Esophagus muscularis mucosa (tissue), 4 donors: ENCODE measurements at regions not wholly inside any gene's neighbourhood (a gene's known extent, or its start where the extent isn't known, plus 50 kb on each side); places are given as distances from the start of the nearest gene placed in this dataset.

Experiments
- DNase-seq: peaks from one replicate; pipeline ENCODE4 v3.0.0-alpha.2; 2017; ENCODE audit errors: extremely low spot score
- H3K27ac ChIP-seq, 4 donors: fragments of 200-600 bp; sonication (generic); replicated peaks in 1 of 4; 1 replicate in 3 of 4; 2 replicates in 1 of 4; pipeline ENCODE4 v1.5.1; 2016 to 2019; ENCODE audit warnings: mild to moderate bottlenecking in 1 of 4
- H3K27me3 ChIP-seq, 4 donors: fragments of 200-600 bp; sonication (generic); one replicate each; pipeline versions ENCODE4 v1.5.1 to v1.6.0; 2016 to 2019
- H3K36me3 ChIP-seq, 4 donors: fragments of 200-600 bp; sonication (generic); one replicate each; pipeline ENCODE4 v1.5.1; 2016 to 2019
- H3K4me1 ChIP-seq, 4 donors: fragments of 200-600 bp; sonication (generic); one replicate each; pipeline ENCODE4 v1.5.1; 2016 to 2019
- H3K4me3 ChIP-seq, 4 donors: fragments of 200-600 bp; sonication (generic); 1 replicate in 2 of 4; 2 replicates in 2 of 4; pipeline ENCODE4 v1.5.1; 2016 to 2019; ENCODE audit warnings: mild to moderate bottlenecking in 4 of 4, moderate library complexity in 1 of 4
- H3K9me3 ChIP-seq, 4 donors: fragments of 200-600 bp; sonication (generic); 1 replicate in 3 of 4; 2 replicates in 1 of 4; pipeline ENCODE4 v1.5.1; 2016 to 2019
- CTCF ChIP-seq, 3 experiments: fragments of 200-600 bp in 2 of 3; fragments of 450-650 bp in 1 of 3; sonication (generic) in 2 of 3; IDR thresholded peaks; one replicate each; pipeline ENCODE4 v1.5.1; 2017 to 2019; ENCODE audit warnings: antibody characterized with exemption in 3 of 3, mild to moderate bottlenecking in 2 of 3, moderate library complexity in 1 of 3
- EP300 ChIP-seq: sonication (generic); formaldehyde crosslinking; IDR thresholded peaks from one replicate; pipeline ENCODE4 v1.6.1; 2017; ENCODE audit warnings: antibody characterized with exemption
- POLR2A ChIP-seq: fragments of 450-650 bp; IDR thresholded peaks from one replicate; pipeline ENCODE4 v1.6.1; 2017; ENCODE audit warnings: antibody characterized with exemption, moderate library complexity, mild to moderate bottlenecking, low read depth
- POLR2AphosphoS5 ChIP-seq, 2 donors: sonication (generic); formaldehyde crosslinking; IDR thresholded peaks; one replicate each; pipeline ENCODE4 v1.6.1; 2017; ENCODE audit warnings: antibody characterized with exemption in 2 of 2
- WGBS: methylation state at CpG from one replicate; pipeline ENCODE4 v1.1.5; 2018; 5-methylcytosine and 5-hydroxymethylcytosine counted together
- intact Hi-C: fragments of 100-400 bp; cut with DNase I; formaldehyde crosslinking; loops from one replicate; pipeline ENCODE4 v1.15.1; 2023

DNA sequence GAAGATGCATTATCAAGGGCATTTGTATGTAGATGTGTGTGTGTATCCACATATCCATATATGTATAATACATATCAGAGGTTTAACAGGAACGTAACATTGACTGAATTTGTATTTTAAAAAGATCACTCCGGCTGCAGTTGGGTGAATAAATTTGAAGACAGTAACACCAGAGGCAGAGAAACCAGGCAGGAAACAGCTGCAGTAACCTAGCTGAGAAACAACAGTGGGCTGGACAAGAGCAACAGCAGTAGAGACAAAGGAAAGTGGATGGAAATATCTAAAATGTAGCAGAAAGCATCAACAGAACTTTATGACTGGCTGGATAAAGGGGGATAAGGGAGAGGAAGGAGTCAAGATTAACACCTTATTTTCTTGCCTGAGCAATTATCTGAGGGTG lies 68.3 kb upstream of the SETMAR start:
- intact Hi-C loops: no loop called here
- TF ChIP-seq POLR2A: no peak
- TF ChIP-seq POLR2AphosphoS5 (IDR thresholded peaks at IDR 0.05): no peak
- no peak for TF ChIP-seq EP300
- TF ChIP-seq CTCF (IDR thresholded peaks at IDR 0.05): no peak
- DNase-seq: no peak
- Histone ChIP-seq H3K9me3 (peaks cover 0 to 8% (median 2%) of the 10 kb centered on the region in 4 donors), H3K36me3 (no peaks in the 10 kb centered on the region), H3K27ac (no peak overlapping the region), H3K4me3 (no peak overlapping the region), H3K4me1 (no peaks in the 10 kb centered on the region), H3K27me3 (no peaks in the 10 kb centered on the region)
- 53% methylated on average over 2 of the region's 2 CpGs for WGBS

GRCh38 chr3:4235690-4236089 lies 67.5 kb upstream of the SETMAR start:
- Histone ChIP-seq H3K27ac (no peak overlapping the region), H3K9me3 (peaks cover 0 to 8% (median 2%) of the 10 kb centered on the region in 4 donors), H3K27me3 (no peaks in the 10 kb centered on the region), H3K36me3 (no peaks in the 10 kb centered on the region), H3K4me1 (no peaks in the 10 kb centered on the region), H3K4me3 (no peak overlapping the region)
- intact Hi-C loops: no loop called here
- no peak for DNase-seq
- TF ChIP-seq CTCF (IDR thresholded peaks at IDR 0.05): no peak
- TF ChIP-seq POLR2A: no peak
- no peak for TF ChIP-seq EP300
- no peak for TF ChIP-seq POLR2AphosphoS5 (IDR thresholded peaks at IDR 0.05)
- WGBS: 89% methylated on average over 3 of the region's 3 CpGs

- Histone ChIP-seq H3K27me3 (no peaks in the 10 kb centered on the region), H3K27ac (no peak overlapping the region), H3K36me3 (no peaks in the 10 kb centered on the region), H3K9me3 (peaks cover 0 to 8% (median 2%) of the 10 kb centered on the region in 4 donors), H3K4me3 (no peak overlapping the region), H3K4me1 (no peaks in the 10 kb centered on the region)
- 80% methylated on average over 8 of the region's 8 CpGs for WGBS
- intact Hi-C loops: no loop called here
- DNase-seq: no peak
- TF ChIP-seq POLR2AphosphoS5 (IDR thresholded peaks at IDR 0.05): no peak
- TF ChIP-seq CTCF (IDR thresholded peaks at IDR 0.05): no peak
- TF ChIP-seq POLR2A: no peak
- no peak for TF ChIP-seq EP300
Measured at GRCh38 chr3:4241595-4242170, 61.5 kb upstream of the SETMAR start.

DNA sequence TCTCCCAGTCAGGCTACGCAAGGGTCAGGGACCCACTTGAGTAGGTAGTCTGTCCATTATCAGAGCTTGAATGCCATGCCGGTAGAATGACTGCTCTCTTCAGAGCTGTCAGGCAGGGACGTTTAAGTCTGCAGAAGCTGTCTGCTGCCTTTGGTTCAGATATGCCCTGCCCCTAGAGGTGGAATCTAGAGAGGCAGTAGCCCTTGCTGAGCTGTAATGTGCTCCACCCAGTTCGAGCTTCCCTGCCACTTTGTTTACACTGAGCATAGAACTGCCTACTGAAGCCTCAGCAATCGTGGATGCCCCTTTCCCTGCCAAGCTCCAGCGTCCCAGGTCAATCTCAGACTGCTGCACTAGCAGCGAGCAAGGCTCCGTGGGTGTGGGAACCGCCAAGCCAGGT lies 57.5 kb upstream of the SETMAR start:
- TF ChIP-seq POLR2A: no peak
- no peak for TF ChIP-seq POLR2AphosphoS5 (IDR thresholded peaks at IDR 0.05)
- TF ChIP-seq CTCF (IDR thresholded peaks at IDR 0.05): no peak
- no peak for TF ChIP-seq EP300
- 55% methylated on average over 4 of the region's 9 CpGs for WGBS
- Histone ChIP-seq H3K4me3 (no peak overlapping the region), H3K27me3 (no peaks in the 10 kb centered on the region), H3K4me1 (no peaks in the 10 kb centered on the region), H3K36me3 (no peaks in the 10 kb centered on the region), H3K9me3 (no peaks in the 10 kb centered on the region), H3K27ac (no peak overlapping the region)
- intact Hi-C loops: no loop called here
- DNase-seq: no peak

DNA sequence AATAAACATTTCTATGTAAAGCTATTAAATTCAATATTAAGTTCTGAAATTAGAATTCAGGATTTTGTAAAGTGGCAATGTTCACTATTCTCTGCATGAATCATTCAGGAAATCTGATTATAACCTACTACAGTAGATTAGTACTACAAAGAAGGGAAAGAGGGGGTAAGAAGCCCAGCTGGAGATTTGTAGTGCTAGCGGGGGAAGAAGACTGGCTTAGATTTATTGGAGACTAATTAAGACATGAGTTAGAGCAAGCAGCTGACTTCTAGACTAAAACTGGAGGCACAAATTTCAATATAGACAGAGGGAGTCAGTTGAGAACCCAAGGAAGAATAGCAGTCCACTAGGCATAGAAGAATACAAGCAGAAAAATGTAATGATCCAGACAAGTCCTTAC lies 55.8 kb upstream of the SETMAR start:
- DNase-seq: no peak
- no peaks in the 10 kb centered on the region for H3K4me1 ChIP-seq
- 86% methylated on average over 1 of the region's 1 CpG for WGBS
- H3K9me3 ChIP-seq: no peaks in the 10 kb centered on the region
- H3K36me3 ChIP-seq: no peaks in the 10 kb centered on the region
- no peak overlapping the region for H3K4me3 ChIP-seq
- no peaks in the 10 kb centered on the region for H3K27me3 ChIP-seq
- H3K27ac ChIP-seq: no peak overlapping the region
- intact Hi-C loops: no loop called here
- TF ChIP-seq CTCF (IDR thresholded peaks at IDR 0.05) (no peak), POLR2A (no peak), POLR2AphosphoS5 (IDR thresholded peaks at IDR 0.05) (no peak), EP300 (no peak)
